Gastroesophageal sphincter (tissue), 3 donors: ENCODE measurements at regions not wholly inside any gene's neighbourhood (a gene's known extent, or its start where the extent isn't known, plus 50 kb on each side); places are given as distances from the start of the nearest gene placed in this dataset.

Source experiments
- CTCF ChIP-seq, 4 experiments: fragments of 200-600 bp in 2 of 4; fragments of 450-650 bp in 2 of 4; sonication (generic) in 1 of 4; IDR thresholded peaks; one replicate each; pipeline ENCODE4 v1.5.1; 2017 to 2019; ENCODE audit warnings: antibody characterized with exemption in 4 of 4, mild to moderate bottlenecking in 2 of 4, moderate library complexity in 2 of 4
- EP300 ChIP-seq: sonication (generic); formaldehyde crosslinking; IDR thresholded peaks from one replicate; pipeline ENCODE4 v1.6.1; 2017; ENCODE audit warnings: antibody characterized with exemption, mild to moderate bottlenecking
- POLR2A ChIP-seq, 2 donors: fragments of 450-650 bp; IDR thresholded peaks; one replicate each; pipeline ENCODE4 v1.6.1; 2017; ENCODE audit warnings: antibody characterized with exemption in 2 of 2, mild to moderate bottlenecking in 2 of 2, moderate library complexity in 1 of 2

GRCh38 chr22:34102633-34103032 is 182.4 kb upstream of the LARGE1 start:
- TF ChIP-seq CTCF (IDR thresholded peaks at IDR 0.05) (no peak), POLR2A (IDR thresholded peaks at IDR 0.05) (no peak), EP300 (no peak)
